Activated CD8-positive, alpha-beta memory T cell treated with anti-CD3 and anti-CD28 coated beads for 24 hours (primary cell): ENCODE measurements at regions not wholly inside any gene's neighbourhood (a gene's known extent, or its start where the extent isn't known, plus 50 kb on each side); places are given as distances from the start of the nearest gene placed in this dataset.

Experiments
- DNase-seq: peaks from one replicate; pipeline ENCODE4 v3.0.0-alpha.2; 2020

GRCh38 chr2:236882074-236882473 lies 203.6 kb upstream of the COPS8 start:
- no peak for DNase-seq

- DNase-seq, result no peak
Measured at GRCh38 chr2:236882930-236883329, 202.8 kb upstream of the COPS8 start.

- DNase-seq, result no peak
Measured at GRCh38 chr2:236883819-236884218, 201.9 kb upstream of the COPS8 start.

- DNase-seq, result no peak
Measured at GRCh38 chr2:236884569-236885175, 201.0 kb upstream of the COPS8 start.

- DNase-seq, result no peak
Measured at GRCh38 chr2:236886456-236886855, 199.2 kb upstream of the COPS8 start.

- no peak for DNase-seq
Measured at GRCh38 chr2:236887531-236887930, 198.2 kb upstream of the COPS8 start.

GRCh38 chr2:236887953-236888793 lies 197.5 kb upstream of the COPS8 start:
- no peak for DNase-seq

- DNase-seq, result no peak
Measured at GRCh38 chr2:236888794-236889780, 196.6 kb upstream of the COPS8 start.

- DNase-seq, result no peak
Measured at GRCh38 chr2:236889791-236890704, 195.6 kb upstream of the COPS8 start.

- no peak for DNase-seq
Measured at GRCh38 chr2:236892721-236893120, 193.0 kb upstream of the COPS8 start.

GRCh38 chr2:236894791-236895190 lies 190.9 kb upstream of the COPS8 start:
- no peak for DNase-seq

GRCh38 chr2:236895497-236895896 lies 190.2 kb upstream of the COPS8 start:
- DNase-seq, result no peak

GRCh38 chr2:236896688-236897087 lies 189.0 kb upstream of the COPS8 start:
- no peak for DNase-seq

- DNase-seq, result no peak
Measured at GRCh38 chr2:236899146-236899545, 186.5 kb upstream of the COPS8 start.

- no peak for DNase-seq
Measured at GRCh38 chr2:236899950-236900640, 185.6 kb upstream of the COPS8 start.

- DNase-seq, result no peak
Measured at GRCh38 chr2:236901956-236902355, 183.7 kb upstream of the COPS8 start.

GRCh38 chr2:236903978-236904377 lies 181.7 kb upstream of the COPS8 start:
- DNase-seq, result no peak

GRCh38 chr2:236904389-236905263 lies 181.1 kb upstream of the COPS8 start:
- no peak for DNase-seq

GRCh38 chr2:236905976-236906375 lies 179.7 kb upstream of the COPS8 start:
- DNase-seq, result no peak

- no peak for DNase-seq
Measured at GRCh38 chr2:236908439-236909192, 177.1 kb upstream of the COPS8 start.
